Glomerular endothelial cell (primary cell): ENCODE measurements at regions not wholly inside any gene's neighbourhood (a gene's known extent, or its start where the extent isn't known, plus 50 kb on each side); places are given as distances from the start of the nearest gene placed in this dataset.

Source experiments
- DNase-seq: peaks from one replicate; pipeline ENCODE4 v3.0.0-alpha.2; 2011; ENCODE audit warnings: low read depth, low spot score; ENCODE audit errors: extremely low read depth

DNA sequence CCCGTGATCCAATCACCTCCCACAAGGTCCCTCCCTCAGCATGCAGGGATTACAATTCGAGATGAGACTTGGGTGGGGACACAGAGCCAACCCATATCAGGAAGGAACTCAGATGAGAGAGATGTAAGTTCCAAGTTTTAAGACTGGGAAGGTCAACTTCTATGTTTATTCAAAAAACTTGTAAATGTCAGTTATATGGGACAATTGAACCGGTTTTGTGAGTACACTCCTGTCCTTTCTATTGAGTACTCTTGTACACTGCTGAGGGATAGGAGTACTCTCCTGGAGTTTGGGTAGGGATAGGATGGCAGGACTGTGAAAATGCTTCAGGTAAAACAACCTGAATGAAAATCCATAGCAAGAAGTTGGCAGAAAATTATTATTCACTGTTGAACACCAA is 239.1 kb downstream of the ZNF674 start:
- DNase-seq: no peak

DNA sequence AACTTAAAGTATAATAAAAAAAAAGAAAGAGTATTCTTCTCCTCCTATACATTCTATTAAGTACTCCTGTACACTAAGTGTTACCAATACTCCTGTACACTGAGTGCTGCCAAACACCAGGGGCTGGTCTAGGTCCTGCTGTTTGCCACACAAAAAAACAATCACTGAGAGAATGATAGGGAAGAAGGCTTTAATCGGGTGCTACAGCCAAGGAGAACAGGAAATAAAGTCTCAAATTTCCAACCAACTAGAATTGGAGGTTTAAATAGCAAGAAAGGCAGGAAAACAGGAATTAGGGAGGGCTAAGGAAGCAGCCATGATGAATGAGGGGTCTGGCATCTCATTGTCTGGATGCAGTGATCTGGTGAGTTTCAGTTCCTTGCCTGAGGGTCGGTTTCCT is 239.8 kb downstream of the ZNF674 start:
- DNase-seq: no peak

DNA sequence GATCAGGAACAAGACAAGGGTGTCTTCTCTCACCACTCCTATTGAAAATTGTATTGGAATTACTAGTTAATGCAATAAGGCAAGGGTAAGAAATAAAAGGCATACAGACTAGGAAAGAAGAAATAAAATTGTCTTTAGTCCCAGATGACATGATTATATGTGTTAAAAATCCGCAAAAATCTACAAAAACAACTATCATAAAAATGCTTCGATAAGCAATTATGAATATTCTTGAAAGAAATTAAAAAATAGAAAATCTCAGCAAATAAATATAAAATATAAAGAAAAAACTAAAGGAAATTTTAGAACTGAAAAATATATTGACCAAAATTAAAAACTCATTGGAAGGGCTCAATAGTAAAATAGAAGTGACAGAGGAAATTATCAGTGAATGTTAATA is 243.3 kb downstream of the ZNF674 start:
- no peak for DNase-seq

DNA sequence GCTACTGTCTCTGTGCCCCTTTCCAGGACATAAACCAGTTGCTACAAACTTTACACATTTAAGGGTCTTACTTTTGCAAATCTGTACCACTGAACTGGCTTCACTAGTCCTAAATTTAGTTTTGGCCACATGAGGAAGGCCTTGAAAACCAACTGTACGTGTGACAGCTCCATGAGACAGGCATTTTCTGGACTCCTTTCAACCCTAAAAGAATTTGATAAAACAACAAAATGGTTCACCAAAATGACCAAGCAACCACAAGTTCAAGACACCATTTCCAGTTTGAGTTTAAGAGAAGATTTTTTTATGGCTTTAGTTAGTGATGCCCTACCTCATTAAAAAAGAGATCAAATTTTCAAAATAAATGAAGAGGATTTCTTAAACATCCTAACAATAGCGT is 246.4 kb downstream of the ZNF674 start:
- DNase-seq: no peak

DNA sequence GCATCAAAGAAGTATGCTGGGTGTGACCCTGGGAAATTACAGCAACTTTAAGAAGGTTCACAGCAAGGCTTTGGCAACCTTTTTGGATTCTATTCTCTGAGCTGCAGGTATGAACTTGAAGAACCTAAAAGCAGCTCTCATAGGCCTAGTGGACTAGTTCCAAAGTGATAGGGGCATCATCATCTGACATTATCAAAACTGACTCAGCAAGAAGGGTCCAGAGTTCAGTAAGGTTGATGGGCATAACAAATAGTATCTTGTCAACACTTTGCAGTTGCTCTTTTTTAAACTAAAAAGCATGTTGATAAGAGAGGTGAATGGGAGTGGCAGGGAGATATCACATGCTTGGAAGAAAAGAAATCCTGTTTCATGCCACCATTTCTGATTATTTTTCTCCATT is 249.3 kb downstream of the ZNF674 start:
- DNase-seq: no peak

DNA sequence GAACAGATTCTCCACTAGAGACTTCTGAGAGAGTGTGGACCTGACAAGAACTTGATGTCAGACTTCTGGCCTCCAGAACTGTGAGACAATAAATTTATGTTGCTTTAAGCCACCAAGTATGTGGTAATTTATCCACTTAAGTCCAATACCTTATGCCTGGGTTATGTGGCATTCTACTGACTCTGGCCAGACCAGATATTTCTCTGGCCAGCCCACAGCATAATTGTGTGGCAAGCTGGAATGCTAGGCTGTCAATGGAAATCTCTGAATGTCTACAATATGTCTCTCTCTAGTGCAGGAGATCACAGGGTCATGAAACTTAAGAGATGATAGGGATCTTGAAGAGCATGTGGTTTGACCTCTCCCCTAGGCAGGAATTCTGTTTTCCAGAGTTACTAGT is 251.0 kb downstream of the ZNF674 start:
- DNase-seq: no peak

DNA sequence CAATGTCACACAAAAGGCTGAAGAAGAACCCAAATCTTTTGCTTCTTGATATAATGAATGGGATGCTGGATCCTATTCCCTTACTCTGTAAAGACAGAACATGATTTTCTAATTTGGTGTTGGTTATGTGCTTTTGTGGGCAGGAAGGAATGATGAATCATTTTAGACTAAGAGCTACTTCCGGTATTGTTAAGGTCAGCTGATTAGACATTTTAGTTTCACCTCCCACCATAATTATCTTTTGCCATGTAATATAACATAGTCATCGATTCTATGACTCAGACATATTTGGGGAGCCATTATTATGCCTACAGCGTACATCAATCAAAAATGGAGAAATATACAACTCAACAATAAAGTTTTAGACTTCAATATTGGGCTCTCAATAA is 265.3 kb downstream of the ZNF674 start:
- no peak for DNase-seq

DNA sequence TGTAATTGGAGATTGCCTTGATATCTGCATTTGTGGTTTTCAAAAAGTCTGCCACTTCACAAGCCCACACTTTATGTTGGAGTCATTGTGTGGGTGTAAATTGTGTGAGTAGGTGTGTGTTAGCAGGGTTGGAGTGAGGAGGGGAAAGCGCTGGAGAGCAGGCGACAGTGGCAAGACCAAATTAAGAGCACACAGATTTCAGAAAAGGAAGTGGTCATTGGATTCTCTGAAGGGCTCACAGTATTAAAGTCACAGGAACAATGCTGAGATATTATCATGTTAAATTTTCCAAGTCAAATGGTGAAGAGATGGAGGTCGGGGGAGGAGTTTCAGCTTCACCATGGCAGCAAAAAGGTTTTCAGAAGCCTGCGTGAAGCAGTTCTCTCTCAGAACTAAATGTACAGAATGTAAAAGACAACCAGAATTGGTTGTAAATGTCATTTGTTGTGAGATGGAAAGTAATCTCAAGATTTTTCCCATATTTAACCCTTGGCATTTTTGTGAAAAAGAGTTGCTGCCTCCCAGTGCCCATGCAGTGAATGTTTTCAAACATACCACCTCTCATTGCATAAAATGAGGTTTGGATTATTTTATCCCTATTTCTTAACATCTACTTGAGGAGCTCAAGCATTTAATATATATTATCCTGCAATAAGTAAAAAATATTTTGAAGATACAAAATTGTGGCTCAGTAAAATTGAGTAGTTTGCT is 265.9 kb downstream of the ZNF674 start:
- no peak for DNase-seq

DNA sequence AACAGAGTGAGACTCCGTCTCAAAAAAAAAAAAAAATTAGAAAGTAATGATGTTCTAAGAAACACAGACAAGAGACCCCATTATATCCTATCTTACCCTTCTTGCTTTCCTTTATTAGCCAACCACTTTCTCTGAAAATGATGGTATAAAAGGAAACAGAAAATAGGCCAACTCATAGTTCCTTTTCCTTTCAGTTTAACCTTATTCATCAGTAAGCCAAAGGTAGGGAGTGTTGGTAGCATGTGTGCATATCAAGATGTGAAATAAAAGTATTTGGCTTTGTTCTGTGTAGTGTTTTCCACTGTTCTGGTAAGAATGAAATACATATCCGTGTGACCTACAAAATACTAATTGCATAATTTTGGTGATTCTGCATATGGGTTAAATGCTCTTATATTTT is 266.6 kb downstream of the ZNF674 start:
- DNase-seq: no peak

DNA sequence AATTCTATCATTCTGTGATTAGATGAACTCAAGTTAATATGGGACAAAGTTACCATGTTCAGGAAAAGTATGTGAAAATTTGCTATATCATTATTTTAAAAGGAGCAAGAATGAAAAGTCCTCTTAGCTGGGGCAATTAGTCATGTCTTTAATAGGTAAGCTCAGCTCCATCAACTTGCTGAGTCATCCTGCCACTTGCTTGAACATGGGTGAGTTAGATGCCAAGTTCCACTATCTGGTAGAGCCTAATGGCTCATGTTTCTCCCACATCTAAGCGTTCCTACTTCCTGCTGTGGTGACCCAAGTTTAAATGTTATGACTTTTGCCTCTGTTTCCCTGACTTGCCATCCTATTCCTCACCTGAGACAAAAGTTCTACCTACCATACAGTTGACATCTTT is 276.8 kb downstream of the ZNF674 start:
- no peak for DNase-seq

DNA sequence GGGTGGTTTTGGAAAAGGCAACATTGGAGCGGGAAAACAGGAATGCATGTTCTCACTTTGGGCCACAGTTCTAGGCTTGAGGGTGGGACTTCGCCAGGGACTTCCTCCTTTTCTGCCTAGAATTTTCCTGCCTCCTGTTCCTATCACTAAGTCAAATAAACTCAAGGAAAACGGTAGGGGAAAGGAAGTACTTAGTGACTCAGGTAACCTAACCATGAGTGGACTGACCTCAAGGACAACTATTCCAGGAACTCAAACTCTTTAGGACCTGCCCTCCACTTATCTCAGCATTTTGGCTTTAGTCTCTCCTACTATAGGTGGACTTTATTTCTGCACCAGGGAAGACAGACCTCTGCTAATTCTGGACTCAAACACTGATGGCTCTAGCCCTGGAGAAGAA is 281.7 kb downstream of the ZNF674 start:
- DNase-seq: no peak

DNA sequence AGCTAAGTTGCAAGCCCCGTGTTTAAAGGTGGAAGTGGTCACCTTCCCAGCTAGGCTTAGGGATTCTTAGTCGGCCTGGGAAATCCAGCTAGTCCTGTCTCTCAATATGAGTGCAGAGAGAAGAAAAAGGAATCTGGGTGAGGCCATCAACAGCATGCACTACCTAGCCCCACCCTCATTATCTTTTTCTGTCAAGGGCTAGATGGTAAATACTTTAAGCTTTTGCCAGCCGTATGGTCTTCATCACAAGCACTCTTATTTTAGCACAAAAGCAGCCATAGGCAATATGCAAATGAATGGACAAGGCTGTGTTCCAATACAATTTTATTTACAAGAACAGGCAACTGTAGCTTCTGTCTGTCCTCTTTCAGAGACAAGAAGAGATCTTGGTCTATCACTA is 282.9 kb downstream of the ZNF674 start:
- no peak for DNase-seq

DNA sequence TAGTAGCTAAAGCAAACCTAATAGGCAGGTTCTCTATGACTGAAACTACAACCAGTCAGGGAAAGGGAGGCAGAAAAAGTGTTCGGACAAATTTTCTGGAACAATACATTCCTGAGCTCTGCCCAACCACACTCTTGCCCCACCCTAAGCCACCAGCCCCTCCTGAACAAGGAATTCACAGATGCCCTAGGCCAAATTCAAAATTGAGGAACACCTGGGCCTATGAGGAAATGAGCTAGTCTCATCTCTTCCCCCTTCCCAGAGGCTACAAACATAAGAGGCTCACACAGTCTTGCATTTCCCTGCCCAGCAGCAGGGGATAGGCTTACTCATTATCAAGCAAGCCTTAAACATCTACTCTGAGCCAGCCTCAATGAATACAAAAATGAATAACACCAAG is 284.7 kb downstream of the ZNF674 start:
- DNase-seq: no peak

DNA sequence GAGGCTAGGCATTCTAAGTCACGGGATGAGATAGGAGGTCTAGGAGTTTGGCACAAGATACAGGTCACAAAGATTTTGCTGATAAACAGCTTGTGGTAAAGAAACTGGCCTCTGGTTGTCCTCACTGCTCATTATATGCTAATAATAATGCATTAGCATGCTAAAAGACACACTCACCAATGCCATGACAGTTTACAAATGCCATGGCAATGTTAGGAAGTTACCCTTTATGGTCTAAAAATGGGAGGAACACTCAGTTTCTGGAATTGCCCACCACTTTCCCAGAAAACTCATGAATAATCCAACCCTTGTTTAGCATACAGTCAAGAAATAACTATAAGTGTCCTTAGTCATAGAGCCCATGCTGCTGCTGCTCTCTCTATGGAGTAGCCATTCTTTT is 286.9 kb downstream of the ZNF674 start:
- no peak for DNase-seq

DNA sequence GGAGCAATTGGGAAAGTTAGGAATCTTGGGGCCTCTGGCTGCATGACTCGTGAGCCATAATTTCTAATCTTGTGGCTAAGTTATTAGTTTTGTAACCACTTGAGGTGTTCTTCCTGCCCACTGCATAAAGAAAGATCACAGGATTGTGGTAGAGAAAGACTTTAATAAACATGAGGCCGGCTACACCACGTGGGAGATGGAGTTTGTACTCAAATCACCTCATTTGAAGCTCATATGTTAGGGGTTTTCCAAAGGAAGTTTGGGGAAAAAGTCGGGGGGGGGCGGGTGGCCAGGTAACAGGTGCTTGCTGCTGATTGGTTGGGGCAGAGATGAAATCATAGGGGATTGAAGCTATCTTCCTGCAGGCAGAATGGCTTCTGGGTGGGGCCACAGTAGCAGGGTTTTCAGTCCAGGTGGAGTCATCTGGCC is 287.8 kb downstream of the ZNF674 start:
- no peak for DNase-seq

DNA sequence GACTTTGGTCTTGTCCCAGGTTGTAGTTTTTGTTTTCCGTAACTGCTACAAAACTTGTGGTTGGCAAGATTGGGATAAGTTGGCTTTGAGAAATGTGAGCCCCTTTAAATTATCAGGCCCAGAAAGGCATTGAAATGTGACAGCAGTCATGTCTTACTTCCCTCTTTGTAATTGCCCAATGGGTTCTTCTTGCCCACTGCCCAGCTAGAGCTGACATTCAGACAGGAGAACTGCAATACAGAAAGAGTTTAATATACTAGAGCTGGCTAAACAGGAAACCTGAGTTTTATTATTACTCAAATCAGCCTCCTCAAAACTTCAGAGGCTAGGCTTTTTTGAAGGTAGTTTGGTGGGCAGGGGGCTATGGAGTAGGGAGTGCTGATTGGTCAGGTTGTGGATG is 288.3 kb downstream of the ZNF674 start:
- DNase-seq: no peak

DNA sequence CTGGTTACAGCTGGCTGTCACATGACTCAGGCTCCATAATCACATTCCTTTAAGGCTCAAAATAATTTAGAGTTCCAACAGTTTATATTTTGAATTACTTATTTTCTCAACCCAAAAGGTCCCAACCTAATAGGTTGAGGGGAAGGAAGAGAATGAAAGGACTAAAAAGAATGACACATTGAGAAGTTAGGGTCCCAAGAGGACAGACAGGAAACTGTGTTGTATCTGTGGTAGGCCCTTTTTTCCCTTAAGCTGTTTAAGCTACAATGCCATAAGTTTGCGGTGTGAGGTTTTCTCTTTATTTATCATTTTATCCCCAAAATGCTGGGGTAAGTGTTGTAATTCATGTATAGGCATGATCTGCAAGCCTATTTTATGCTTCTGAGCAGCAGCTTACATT is 290.2 kb downstream of the ZNF674 start:
- no peak for DNase-seq

DNA sequence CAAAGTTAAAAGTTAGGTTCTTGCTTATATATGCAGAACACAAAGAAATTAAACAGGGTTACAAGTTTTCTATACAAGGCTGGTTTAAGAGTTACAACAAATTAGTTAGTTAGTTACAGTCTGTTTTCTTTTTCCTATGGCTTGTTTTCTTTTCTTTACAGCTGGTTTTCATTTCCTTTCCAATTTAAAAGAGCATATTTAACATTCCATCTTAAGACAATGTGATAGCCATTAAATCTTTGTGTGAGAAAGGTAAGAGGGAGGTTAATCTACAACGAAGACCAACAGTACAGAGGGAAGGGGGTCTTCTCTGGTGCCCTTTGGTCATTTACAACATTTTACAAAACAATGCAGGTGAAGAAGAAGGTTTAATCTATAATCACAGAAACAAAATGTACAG is 290.6 kb downstream of the ZNF674 start:
- no peak for DNase-seq

DNA sequence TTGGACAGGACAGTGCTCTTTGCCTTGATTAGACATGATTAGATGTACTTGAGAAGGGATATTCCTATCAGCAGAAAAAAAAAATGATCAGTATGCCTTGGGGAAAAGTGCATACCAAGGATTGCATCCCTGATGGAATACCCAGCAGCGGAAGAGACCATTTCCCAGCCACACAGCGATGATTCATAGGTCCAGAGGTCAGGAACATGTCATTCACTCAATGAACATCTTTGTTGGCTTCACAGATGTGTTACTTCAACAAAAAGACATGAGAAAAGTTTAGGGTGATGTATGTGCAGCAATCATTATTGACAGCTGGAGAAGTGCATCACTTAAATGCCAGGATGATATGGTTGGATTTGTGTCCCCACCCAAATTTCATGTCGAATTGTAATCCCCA is 293.5 kb downstream of the ZNF674 start:
- no peak for DNase-seq

DNA sequence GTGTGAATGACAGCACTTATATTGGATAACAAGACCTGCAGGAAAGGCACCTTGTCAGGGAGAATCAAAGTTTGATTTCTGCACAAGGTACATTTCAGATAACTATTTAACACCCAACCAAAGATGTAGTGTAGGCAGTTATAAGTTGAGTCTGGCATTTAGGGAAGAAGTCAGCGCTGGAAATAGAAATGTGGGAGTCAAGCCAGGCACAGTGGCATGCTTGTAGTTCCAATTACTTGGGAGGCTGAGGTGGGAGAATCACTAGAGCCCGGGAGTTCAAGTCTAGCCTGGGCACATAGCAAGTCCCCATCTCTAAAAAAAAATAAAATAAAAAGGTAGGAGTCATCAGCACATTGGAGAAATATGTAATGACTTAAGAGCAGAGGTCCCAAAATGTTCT is 295.1 kb downstream of the ZNF674 start:
- DNase-seq: no peak

DNA sequence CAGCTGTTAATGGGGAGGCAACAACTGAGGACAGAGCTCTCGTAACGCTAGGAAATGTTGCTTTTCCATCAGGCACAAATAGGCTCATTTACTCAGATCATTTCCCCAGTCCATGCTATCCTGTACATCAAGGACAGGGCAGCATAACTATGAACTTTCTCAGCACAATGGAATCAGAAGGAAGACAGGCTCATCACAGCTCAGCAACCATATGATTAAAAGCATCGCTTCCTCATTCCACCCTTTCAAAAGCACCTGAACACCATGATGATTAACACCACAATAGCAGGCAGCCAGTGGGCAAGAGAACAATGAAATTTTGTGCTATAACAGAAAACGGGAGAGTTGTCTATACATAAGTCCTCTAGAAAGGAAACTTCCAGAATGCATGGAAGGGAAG is 297.8 kb downstream of the ZNF674 start:
- no peak for DNase-seq

DNA sequence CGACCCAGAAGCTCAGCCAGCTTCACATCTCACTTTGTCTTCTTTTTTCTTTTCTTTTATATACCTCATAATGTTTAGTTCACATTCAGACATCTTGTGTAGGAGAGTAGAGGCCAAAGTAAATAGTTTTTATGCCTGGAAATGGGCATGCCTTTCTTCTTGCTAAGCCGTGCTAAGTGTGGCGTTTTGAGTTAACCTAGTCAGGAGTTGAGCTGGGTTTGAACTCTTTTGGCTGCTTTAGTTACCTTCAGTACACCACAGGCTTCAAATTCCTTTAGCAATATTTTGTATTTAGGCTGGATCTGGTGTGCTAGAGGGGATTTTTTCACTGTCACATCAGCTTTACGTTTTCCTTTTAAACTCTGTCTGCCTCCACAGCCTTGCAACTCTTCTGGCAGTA is 300.8 kb downstream of the ZNF674 start:
- DNase-seq: no peak

DNA sequence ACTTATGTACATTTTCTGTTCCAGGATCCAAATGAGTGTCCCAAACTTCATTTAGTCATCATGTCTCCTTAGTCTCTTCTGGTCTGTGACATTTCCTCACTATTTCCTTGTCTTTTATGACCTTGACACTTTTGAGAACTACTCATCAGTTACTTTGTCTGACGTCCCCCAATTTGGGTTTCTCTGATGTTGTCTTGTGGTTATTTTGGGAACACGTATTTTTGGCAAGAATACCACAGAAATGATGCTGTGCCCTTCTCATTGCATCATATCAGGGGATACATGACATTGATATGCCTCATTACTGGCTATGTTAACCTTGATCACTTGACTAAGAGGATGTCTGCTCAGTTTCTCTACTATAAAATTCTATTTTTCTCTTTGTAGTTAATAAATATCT is 308.8 kb downstream of the ZNF674 start:
- DNase-seq: no peak
